GM12865 (cell line): ENCODE measurements at regions not wholly inside any gene's neighbourhood (a gene's known extent, or its start where the extent isn't known, plus 50 kb on each side); places are given as distances from the start of the nearest gene placed in this dataset.

Source experiments
- DNase-seq: peaks from one replicate; pipeline ENCODE4 v3.0.0; 2010; ENCODE audit warnings: low read depth
- H3K4me3 ChIP-seq: 2 replicates; pipeline ENCODE4 v1.5.1; 2011; ENCODE audit warnings: mild to moderate bottlenecking, low read depth, low read length, control low read depth
- TF ChIP-seq, protein P1 (sequence below): IDR thresholded peaks from 2 replicates; pipeline ENCODE4 v1.5.1; 2011; ENCODE audit warnings: low read length, control low read depth, low read depth, inconsistent platforms; ENCODE audit not compliant: insufficient read depth; ENCODE audit errors: missing control alignments

DNA sequence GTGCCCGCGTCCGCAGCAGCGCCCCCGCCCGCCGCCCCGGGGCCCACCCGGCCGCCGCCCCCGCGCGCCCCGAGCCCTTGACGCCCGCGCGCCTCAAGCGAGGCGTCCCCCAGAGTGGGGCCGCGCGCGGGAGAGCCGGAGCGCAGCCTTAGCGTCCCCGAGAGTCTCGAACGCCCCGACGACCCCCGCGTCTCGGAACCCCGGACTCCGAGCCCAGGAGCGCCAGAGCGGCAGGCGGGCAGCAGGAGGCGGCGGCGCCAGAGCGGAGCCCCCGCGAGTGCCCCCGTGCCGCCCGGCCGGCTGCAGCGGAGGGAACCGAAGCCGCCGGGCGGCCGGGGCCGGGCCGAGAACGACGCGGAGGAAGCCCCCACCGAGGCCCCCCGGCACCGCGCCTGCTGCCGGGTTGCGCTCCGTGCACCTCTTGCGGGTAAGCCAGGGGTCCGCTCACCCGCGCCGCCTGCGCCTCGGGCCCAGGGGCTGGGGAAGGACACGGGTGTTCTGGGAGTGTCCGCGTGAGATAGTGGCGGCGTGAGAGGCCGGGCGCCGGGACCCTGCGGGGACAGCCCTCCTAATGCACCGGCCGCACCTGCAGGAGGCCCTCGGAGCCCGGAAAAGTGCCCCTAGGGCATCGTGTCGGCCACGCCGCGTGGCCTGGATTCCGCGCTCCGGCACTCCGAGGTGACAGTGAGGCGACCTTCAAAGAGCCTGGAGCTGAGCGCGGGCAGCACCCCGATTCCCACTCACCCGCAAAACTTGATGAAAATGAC lies 52.0 kb upstream of the ULK4 start:
- H3K4me3 ChIP-seq = peak overlapping the region; percentile 95
- DNase-seq = peak; percentile 54
- TF ChIP-seq, protein P1, sequence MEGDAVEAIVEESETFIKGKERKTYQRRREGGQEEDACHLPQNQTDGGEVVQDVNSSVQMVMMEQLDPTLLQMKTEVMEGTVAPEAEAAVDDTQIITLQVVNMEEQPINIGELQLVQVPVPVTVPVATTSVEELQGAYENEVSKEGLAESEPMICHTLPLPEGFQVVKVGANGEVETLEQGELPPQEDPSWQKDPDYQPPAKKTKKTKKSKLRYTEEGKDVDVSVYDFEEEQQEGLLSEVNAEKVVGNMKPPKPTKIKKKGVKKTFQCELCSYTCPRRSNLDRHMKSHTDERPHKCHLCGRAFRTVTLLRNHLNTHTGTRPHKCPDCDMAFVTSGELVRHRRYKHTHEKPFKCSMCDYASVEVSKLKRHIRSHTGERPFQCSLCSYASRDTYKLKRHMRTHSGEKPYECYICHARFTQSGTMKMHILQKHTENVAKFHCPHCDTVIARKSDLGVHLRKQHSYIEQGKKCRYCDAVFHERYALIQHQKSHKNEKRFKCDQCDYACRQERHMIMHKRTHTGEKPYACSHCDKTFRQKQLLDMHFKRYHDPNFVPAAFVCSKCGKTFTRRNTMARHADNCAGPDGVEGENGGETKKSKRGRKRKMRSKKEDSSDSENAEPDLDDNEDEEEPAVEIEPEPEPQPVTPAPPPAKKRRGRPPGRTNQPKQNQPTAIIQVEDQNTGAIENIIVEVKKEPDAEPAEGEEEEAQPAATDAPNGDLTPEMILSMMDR = no peak

DNA sequence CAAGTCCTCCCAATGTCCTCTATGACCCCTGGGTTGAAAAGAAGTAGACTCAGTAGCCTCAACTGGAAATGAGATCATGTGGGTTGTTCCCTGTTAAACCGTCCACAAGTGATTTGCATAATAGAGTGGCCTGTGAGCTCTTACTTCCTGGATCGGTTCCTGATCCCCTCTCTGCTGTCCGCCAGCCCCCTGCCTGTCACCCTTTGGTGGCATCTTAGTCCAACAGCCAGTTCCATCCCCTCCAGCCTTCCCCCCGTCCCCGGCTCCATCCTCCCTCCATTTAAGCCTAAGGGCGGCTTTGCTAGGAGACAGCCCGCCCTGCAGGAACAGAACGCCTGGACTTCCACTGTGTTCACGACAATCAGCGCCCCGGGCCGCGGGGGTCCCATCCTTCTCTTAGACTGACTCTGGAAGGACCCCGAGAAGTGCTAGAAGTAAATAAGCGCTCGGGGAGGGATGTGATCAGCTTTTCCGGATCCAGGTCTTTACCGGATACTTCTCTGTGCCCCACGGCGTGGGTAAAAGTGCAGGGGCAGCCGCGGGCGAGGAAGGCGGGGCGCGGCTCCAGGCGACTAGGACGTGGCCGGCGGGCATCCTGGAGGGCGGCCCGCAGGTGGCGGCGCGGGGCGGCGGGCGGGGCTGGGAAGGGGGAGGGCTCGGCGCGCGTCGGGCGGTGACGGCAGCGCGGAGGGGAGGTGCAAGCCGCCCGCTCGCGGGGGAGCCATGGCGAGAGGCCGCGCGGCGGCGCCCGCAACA lies 51.2 kb upstream of the ULK4 start:
- peak; percentile 93 for DNase-seq
- TF ChIP-seq, protein P1 = peak; percentile 4
- peak overlapping the region; percentile 99 for H3K4me3 ChIP-seq

DNA sequence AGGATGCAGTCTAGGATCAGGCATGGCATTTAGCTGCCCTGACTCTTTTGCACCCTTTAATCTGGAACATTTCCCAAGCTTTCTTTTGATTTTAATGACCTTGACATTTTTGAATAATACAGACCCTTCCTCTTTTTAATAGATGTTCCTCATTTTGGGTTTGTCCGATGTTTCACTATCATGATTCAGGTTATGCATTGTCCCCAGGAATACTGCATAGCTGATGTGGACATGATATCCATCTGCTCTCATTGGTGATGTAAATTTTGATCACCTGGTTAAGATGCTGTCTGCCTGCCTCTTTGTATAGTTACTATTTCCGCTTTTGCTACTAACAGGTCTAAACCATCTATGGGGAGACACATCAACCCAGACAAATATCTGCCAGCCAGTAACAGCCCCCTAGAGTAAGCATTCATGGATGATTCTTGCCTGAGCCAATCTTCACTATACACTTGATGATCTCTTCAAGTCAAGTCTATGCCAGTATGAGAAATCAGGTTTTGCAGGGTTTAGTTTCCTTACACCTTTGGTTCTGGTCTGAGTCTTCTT lies 50.6 kb upstream of the ULK4 start:
- no peak for DNase-seq
- peak overlapping the region; percentile 99 for H3K4me3 ChIP-seq
- TF ChIP-seq, protein P1 = no peak
